IMR-90 (cell line): ENCODE measurements at regions not wholly inside any gene's neighbourhood (a gene's known extent, or its start where the extent isn't known, plus 50 kb on each side); places are given as distances from the start of the nearest gene placed in this dataset.

ENCODE experiments used
- ATAC-seq: fragments of 200-7000 bp; cut with Tn5 transposase; 2 replicates; pipeline ENCODE4 v1.9.1; 2020; ENCODE audit warnings: low read depth, mild to moderate bottlenecking, moderate library complexity
- BruUV-seq: library from RNA; stranded (reverse); fragments of 400-500 nt; replicated peaks from 2 replicates; lab custom pipeline; 2021; lab: Mats Ljungman, UMichigan
- CTCF ChIA-PET: fragments of 300-600 bp; formaldehyde crosslinking; extraction: SDS; loops from one replicate; lab custom pipeline; 2021; ENCODE audit warnings: antibody characterized with exemption; lab: Yijun Ruan, JAX
- POLR2A ChIA-PET: fragments of 300-600 bp; sonication (Branson Sonifier 250); formaldehyde crosslinking; loops from one replicate; lab custom pipeline; 2022; ENCODE audit warnings: antibody characterized with exemption; ENCODE audit not compliant: unreplicated experiment; lab: Charles Lee
- DNase-seq: peaks from one replicate; pipeline ENCODE4 v3.0.0; 2013
- H2AFZ ChIP-seq: replicated peaks from 2 replicates; pipeline ENCODE3; 2013; ENCODE audit warnings: low read length, mild to moderate bottlenecking; ENCODE audit not compliant: poor library complexity
- H2AK5ac ChIP-seq: 2 replicates; pipeline ENCODE4 v1.6.1; 2013; ENCODE audit warnings: low read depth, low read length, inconsistent platforms
- H2AK9ac ChIP-seq: replicated peaks from 2 replicates; pipeline ENCODE3; 2013; ENCODE audit warnings: mild to moderate bottlenecking, low read depth, low read length, moderate library complexity; ENCODE audit not compliant: poor library complexity
- H2BK120ac ChIP-seq: 2 replicates; pipeline ENCODE4 v1.6.1; 2013; ENCODE audit warnings: low read depth, low read length, inconsistent platforms
- H2BK15ac ChIP-seq: 3 replicates; pipeline ENCODE4 v1.6.1; 2013; ENCODE audit warnings: low read depth, low read length, inconsistent platforms
- H2BK20ac ChIP-seq: 2 replicates; pipeline ENCODE4 v1.6.1; 2013; ENCODE audit warnings: low read depth, mild to moderate bottlenecking, inconsistent platforms, low read length, moderate library complexity
- H2BK5ac ChIP-seq: 2 replicates; pipeline ENCODE4 v1.6.1; 2013; ENCODE audit warnings: mild to moderate bottlenecking, low read depth, low read length, inconsistent platforms; ENCODE audit not compliant: poor library complexity, severe bottlenecking
- H3K14ac ChIP-seq: replicated peaks from 2 replicates; pipeline ENCODE4 v1.6.1; 2013; ENCODE audit warnings: low read depth, low read length, inconsistent platforms
- H3K18ac ChIP-seq: 2 replicates; pipeline ENCODE4 v1.6.1; 2013; ENCODE audit warnings: low read depth, low read length, control low read depth
- H3K23ac ChIP-seq: 2 replicates; pipeline ENCODE4 v1.6.1; 2013; ENCODE audit warnings: low read depth, low read length, inconsistent platforms
- H3K27ac ChIP-seq: 2 replicates; pipeline ENCODE4 v1.5.1; 2013; ENCODE audit warnings: mild to moderate bottlenecking, control low read depth, low read length; ENCODE audit not compliant: insufficient read depth
- H3K27me3 ChIP-seq: 2 replicates; pipeline ENCODE4 v1.6.1; 2013; ENCODE audit warnings: low read length; ENCODE audit not compliant: control insufficient read depth, insufficient read depth
- H3K36me3 ChIP-seq: 2 replicates; pipeline ENCODE4 v1.6.1; 2013; ENCODE audit warnings: low read length, mixed read lengths; ENCODE audit not compliant: control insufficient read depth, insufficient read depth
- H3K4ac ChIP-seq: 2 replicates; pipeline ENCODE4 v1.6.1; 2013; ENCODE audit warnings: low read depth, low read length, inconsistent platforms
- H3K4me1 ChIP-seq: 2 replicates; pipeline ENCODE4 v1.6.1; 2013; ENCODE audit warnings: low read length, mixed read lengths; ENCODE audit not compliant: control insufficient read depth, insufficient read depth
- H3K4me2 ChIP-seq: 2 replicates; pipeline ENCODE4 v1.6.1; 2013; ENCODE audit warnings: low read depth, mild to moderate bottlenecking, control low read depth, low read length, moderate library complexity
- H3K4me3 ChIP-seq: 2 replicates; pipeline ENCODE4 v1.5.1; 2013; ENCODE audit warnings: low read depth, mild to moderate bottlenecking, control low read depth, low read length, moderate library complexity; ENCODE audit not compliant: insufficient read depth
- H3K56ac ChIP-seq: 2 replicates; pipeline ENCODE4 v1.6.1; 2013; ENCODE audit warnings: low read length, inconsistent platforms; ENCODE audit not compliant: insufficient read depth; ENCODE audit errors: extremely low read depth
- H3K79me1 ChIP-seq, 2 experiments: 2 replicates each; pipeline ENCODE4 v1.6.1; 2013; ENCODE audit warnings: low read length in 2 of 2, inconsistent platforms in 1 of 2, low read depth in 1 of 2
- H3K9ac ChIP-seq: 2 replicates; pipeline ENCODE4 v1.6.1; 2013; ENCODE audit warnings: low read depth, low read length, control low read depth
- H3K9me1 ChIP-seq: 2 replicates; pipeline ENCODE4 v1.6.1; 2013; ENCODE audit warnings: low read length, inconsistent platforms; ENCODE audit not compliant: insufficient read depth
- H3K9me3 ChIP-seq: 2 replicates; pipeline ENCODE4 v1.6.1; 2013; ENCODE audit warnings: low read length; ENCODE audit not compliant: control insufficient read depth, insufficient read depth
- H4K20me1 ChIP-seq: 2 replicates; pipeline ENCODE4 v1.6.1; 2013; ENCODE audit warnings: low read length, inconsistent platforms; ENCODE audit not compliant: insufficient read depth
- H4K5ac ChIP-seq: 2 replicates; pipeline ENCODE4 v1.6.1; 2013; ENCODE audit warnings: mild to moderate bottlenecking, low read depth, low read length, control low read depth
- H4K8ac ChIP-seq, 2 experiments: 2 replicates each; pipeline ENCODE4 v1.6.1; 2013; ENCODE audit warnings: low read depth in 2 of 2, low read length in 2 of 2, control low read depth in 1 of 2, inconsistent platforms in 1 of 2
- H4K91ac ChIP-seq: 2 replicates; pipeline ENCODE4 v1.6.1; 2013; ENCODE audit warnings: low read depth, low read length, inconsistent platforms; ENCODE audit not compliant: insufficient read depth
- BHLHE40 ChIP-seq: fragments of 150-350 bp; IDR thresholded peaks from 2 replicates; pipeline ENCODE4 v1.6.1; 2016; ENCODE audit warnings: mild to moderate bottlenecking, low read depth, low read length
- CHD1 ChIP-seq: IDR thresholded peaks from 2 replicates; pipeline ENCODE4 v1.6.1; 2012; ENCODE audit warnings: low read depth, low read length, improper control_type of control experiment
- MAFK ChIP-seq: IDR thresholded peaks from 2 replicates; pipeline ENCODE4 v1.6.1; 2012; ENCODE audit warnings: low read depth, low read length, improper control_type of control experiment
- MXI1 ChIP-seq: IDR thresholded peaks from 2 replicates; pipeline ENCODE4 v1.6.1; 2012; ENCODE audit warnings: low read depth, mild to moderate bottlenecking, low read length, moderate library complexity, borderline replicate concordance
- NFE2L2 ChIP-seq: fragments of 150-350 bp; IDR thresholded peaks from 2 replicates; pipeline ENCODE4 v1.6.1; 2016; ENCODE audit warnings: low read depth, mild to moderate bottlenecking, low read length
- POLR2A ChIP-seq: IDR thresholded peaks from 2 replicates; pipeline ENCODE4 v1.6.1; 2012; ENCODE audit warnings: mild to moderate bottlenecking, low read depth, low read length
- RAD21 ChIP-seq: IDR thresholded peaks from 2 replicates; pipeline ENCODE4 v1.6.1; 2012; ENCODE audit warnings: low read length, improper control_type of control experiment
- RCOR1 ChIP-seq: IDR thresholded peaks from 2 replicates; pipeline ENCODE4 v1.6.1; 2012; ENCODE audit warnings: mild to moderate bottlenecking, low read length, improper control_type of control experiment; ENCODE audit not compliant: insufficient replicate concordance
- RFX5 ChIP-seq: IDR thresholded peaks from 2 replicates; pipeline ENCODE4 v1.8.0; 2012; ENCODE audit warnings: low read depth, mild to moderate bottlenecking, low read length, moderate library complexity
- SMC3 ChIP-seq: fragments of 150-350 bp; IDR thresholded peaks from 2 replicates; pipeline ENCODE4 v1.6.1; 2016; ENCODE audit warnings: low read depth, mild to moderate bottlenecking, antibody characterized with exemption, low read length, moderate library complexity
- WGBS, 2 experiments: methylation state at CpG; one replicate each; pipeline versions ENCODE4 v1.1.5 to v1.1.7; 2013; ENCODE audit warnings: missing lambda C conversion rate in 2 of 2; ENCODE audit not compliant: insufficient read length in 1 of 2; ENCODE audit errors: extremely low coverage in 2 of 2; 5-methylcytosine and 5-hydroxymethylcytosine counted together
- dilution Hi-C: fragments of 300-500 bp; cut with HindIII; formaldehyde crosslinking; loops from one replicate; pipeline ENCODE4 v1.14.3; 2018; ENCODE audit warnings: low sequenced_read_pairs; ENCODE audit not compliant: unreplicated experiment
- in situ Hi-C: fragments of 300-500 bp; cut with MboI; formaldehyde crosslinking; loops from 3 replicates; pipeline ENCODE4 v1.14.3; 2019; ENCODE audit warnings: low sequenced_read_pairs, inconsistent platforms, mixed read lengths
- intact Hi-C: fragments of 100-400 bp; cut with micrococcal nuclease; formaldehyde crosslinking; loops from 2 replicates; pipeline ENCODE4 v1.10.0; 2022
- TF ChIP-seq, protein P1 (sequence below): fragments of 150-350 bp; IDR thresholded peaks from 2 replicates; pipeline ENCODE4 v1.6.1; 2017; ENCODE audit warnings: mild to moderate bottlenecking, antibody characterized with exemption, low read length, low read depth

- Histone ChIP-seq H4K8ac (no peak overlapping the region), H3K14ac (no peak overlapping the region), H4K5ac (no peak overlapping the region), H3K9ac (no peak overlapping the region), H3K79me1 (no peaks in the 10 kb centered on the region), H3K23ac (no peak overlapping the region), H2AK5ac (no peak overlapping the region), H2BK20ac (no peak overlapping the region), H3K27me3 (no peaks in the 10 kb centered on the region), H2BK120ac (no peak overlapping the region), H3K4me3 (no peak overlapping the region), H3K36me3 (no peaks in the 10 kb centered on the region), H3K9me1 (peaks cover 14% of the 10 kb centered on the region; the same call in 1 of the 2 replicates), H2AK9ac (no peak overlapping the region), H3K4me1 (no peaks in the 10 kb centered on the region; the same call in 1 of the 2 replicates), H3K4me2 (no peak overlapping the region), H3K27ac (no peak overlapping the region), H3K56ac (no peak overlapping the region), H3K4ac (no peak overlapping the region), H2BK15ac (no peak overlapping the region), H3K18ac (no peak overlapping the region), H2AFZ (no peak overlapping the region), H4K20me1 (no peaks in the 10 kb centered on the region), H2BK5ac (no peak overlapping the region), H3K9me3 (peaks cover 3% of the 10 kb centered on the region; the same call in 1 of the 2 replicates), H4K91ac (no peak overlapping the region)
- DNase-seq (no peak), ATAC-seq (no peak)
- no peak for TF ChIP-seq RCOR1
- no peak for TF ChIP-seq POLR2A
- no peak for TF ChIP-seq RFX5
- no peak for TF ChIP-seq NFE2L2
- TF ChIP-seq SMC3, result no peak
- TF ChIP-seq CHD1, result no peak
- TF ChIP-seq, protein P1, sequence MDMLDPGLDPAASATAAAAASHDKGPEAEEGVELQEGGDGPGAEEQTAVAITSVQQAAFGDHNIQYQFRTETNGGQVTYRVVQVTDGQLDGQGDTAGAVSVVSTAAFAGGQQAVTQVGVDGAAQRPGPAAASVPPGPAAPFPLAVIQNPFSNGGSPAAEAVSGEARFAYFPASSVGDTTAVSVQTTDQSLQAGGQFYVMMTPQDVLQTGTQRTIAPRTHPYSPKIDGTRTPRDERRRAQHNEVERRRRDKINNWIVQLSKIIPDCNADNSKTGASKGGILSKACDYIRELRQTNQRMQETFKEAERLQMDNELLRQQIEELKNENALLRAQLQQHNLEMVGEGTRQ, result no peak
- no peak for TF ChIP-seq MAFK
- TF ChIP-seq BHLHE40, result no peak
- TF ChIP-seq RAD21, result no peak
- no peak for TF ChIP-seq MXI1
- intact Hi-C loops (no loop called here), dilution Hi-C loops (no loop called here), in situ Hi-C loops (no loop called here)
- no TSS peak for BruUV-seq
- POLR2A ChIA-PET, result no interaction called here
- CTCF ChIA-PET, result interaction anchor here (0.8 kb wide), 1 partner anchor 39 kb away, joined by 3 read pairs; no protein-coding TSS in a partner anchor
- WGBS, 2 experiments, result no CpG with 5 or more reads among the region's 5 CpGs
These were observed 80.3 kb upstream of the ARL4C start for GRCh38 chr2:234577191-234577590.
